Fibroblast of mammary gland (primary cell): ENCODE measurements at regions not wholly inside any gene's neighbourhood (a gene's known extent, or its start where the extent isn't known, plus 50 kb on each side); places are given as distances from the start of the nearest gene placed in this dataset.

Experiments
- DNase-seq: peaks from one replicate; pipeline ENCODE4 v3.0.0-alpha.2; 2010; ENCODE audit warnings: low read depth
- H3K4me3 ChIP-seq: 2 replicates; pipeline ENCODE4 v1.5.1; 2011; ENCODE audit warnings: low read depth, mild to moderate bottlenecking, low read length, moderate library complexity; ENCODE audit not compliant: control insufficient read depth
- TF ChIP-seq, protein P1 (sequence below): conservative IDR thresholded peaks from 2 replicates; pipeline ENCODE4 v1.5.1; 2011; ENCODE audit warnings: low read depth, low read length, inconsistent platforms; ENCODE audit not compliant: control insufficient read depth, insufficient read depth

DNA sequence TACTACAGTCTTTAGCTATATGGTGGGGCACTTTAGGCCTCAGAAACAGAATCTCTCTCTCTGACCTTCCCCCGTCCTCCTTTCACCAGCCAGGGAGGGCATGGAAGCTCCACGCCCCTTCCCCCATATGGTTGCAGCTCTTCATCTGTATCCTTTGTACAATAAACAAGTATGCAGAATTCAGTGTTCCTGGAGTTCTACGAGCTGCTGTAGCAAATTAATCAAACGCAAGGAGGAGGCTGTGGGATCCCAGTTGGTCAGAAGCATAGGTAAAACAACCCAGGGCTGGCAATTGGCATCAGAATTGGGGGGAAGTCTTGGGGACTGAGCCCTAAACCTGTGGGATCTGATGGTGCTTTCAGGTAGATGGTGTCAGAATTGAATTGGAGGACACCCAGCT lies 163.7 kb upstream of the NLRP1 start:
- H3K4me3 ChIP-seq = no peak overlapping the region
- TF ChIP-seq, protein P1, sequence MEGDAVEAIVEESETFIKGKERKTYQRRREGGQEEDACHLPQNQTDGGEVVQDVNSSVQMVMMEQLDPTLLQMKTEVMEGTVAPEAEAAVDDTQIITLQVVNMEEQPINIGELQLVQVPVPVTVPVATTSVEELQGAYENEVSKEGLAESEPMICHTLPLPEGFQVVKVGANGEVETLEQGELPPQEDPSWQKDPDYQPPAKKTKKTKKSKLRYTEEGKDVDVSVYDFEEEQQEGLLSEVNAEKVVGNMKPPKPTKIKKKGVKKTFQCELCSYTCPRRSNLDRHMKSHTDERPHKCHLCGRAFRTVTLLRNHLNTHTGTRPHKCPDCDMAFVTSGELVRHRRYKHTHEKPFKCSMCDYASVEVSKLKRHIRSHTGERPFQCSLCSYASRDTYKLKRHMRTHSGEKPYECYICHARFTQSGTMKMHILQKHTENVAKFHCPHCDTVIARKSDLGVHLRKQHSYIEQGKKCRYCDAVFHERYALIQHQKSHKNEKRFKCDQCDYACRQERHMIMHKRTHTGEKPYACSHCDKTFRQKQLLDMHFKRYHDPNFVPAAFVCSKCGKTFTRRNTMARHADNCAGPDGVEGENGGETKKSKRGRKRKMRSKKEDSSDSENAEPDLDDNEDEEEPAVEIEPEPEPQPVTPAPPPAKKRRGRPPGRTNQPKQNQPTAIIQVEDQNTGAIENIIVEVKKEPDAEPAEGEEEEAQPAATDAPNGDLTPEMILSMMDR = no peak
- no peak for DNase-seq

DNA sequence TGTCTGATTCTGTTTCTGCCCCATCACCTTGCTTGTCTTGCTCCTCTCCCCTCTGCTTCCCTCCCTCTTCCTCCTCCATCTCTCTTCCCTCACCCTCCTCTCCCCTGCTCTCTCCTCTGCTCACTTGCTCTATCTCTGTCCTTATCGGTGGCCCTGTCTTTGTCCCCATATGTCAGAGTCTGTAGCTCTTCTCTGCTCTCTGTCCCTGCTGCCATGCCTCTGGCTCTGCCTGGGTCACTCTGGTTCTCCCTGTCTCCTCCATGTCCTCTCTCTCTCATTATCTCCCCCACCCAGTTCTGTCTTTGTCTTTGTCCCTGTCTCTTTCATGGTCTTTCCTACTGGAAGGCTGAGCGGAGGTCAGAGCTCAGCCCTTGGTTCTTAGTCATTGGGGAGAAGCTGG lies 169.1 kb upstream of the NLRP1 start:
- DNase-seq = no peak
- TF ChIP-seq, protein P1 = no peak
- no peak overlapping the region for H3K4me3 ChIP-seq

DNA sequence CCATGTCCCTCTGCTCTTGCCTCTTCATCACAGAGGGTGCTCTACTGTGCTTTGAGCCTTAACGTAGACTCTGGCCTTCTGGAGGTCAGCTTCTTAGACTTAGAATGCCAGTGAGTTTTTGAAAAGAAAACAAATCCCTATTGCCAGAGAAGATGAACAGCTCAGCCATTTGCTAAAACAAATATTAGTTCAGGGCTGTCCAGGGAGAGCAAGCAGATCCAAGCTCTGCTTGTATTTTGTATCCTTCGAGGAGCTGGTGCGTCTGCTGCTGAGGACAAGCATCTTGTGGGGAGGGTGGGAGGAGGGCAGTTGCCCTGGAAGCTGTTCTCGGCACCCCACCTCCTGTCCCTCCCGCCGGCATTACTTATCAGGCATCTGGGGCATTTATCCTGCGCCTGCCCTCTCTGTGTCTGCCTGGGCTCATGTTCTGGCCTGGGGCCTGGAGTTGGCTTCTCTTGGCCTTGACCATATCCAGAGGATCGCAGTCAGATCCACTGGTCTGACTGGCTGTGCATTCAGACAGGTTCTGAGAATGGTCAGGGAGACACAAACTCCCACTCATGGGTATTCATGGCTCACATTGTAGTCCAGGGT lies 173.1 kb upstream of the NLRP1 start:
- TF ChIP-seq, protein P1 = no peak
- no peak overlapping the region for H3K4me3 ChIP-seq
- no peak for DNase-seq

GRCh38 chr17:5758651-5759050 lies 174.3 kb upstream of the NLRP1 start:
- TF ChIP-seq, protein P1 = no peak
- no peak overlapping the region for H3K4me3 ChIP-seq
- peak; percentile 32 for DNase-seq

- DNase-seq = no peak
- TF ChIP-seq, protein P1 = no peak
- no peak overlapping the region for H3K4me3 ChIP-seq
Measured at GRCh38 chr17:5759501-5759925, 175.2 kb upstream of the NLRP1 start.

GRCh38 chr17:5762191-5762590 lies 177.9 kb upstream of the NLRP1 start:
- TF ChIP-seq, protein P1 = no peak
- peak; percentile 10 for DNase-seq
- no peak overlapping the region for H3K4me3 ChIP-seq
